ENCODE measurements at regions not wholly inside any gene's neighbourhood (a gene's known extent, or its start where the extent isn't known, plus 50 kb on each side); places are given as distances from the start of the nearest gene placed in this dataset.

GRCh38 chr14:58780605-58781004 lies 142.8 kb downstream of the DACT1 start:
- in situ Hi-C loops (cut with MboI; ENCODE audit: low sequenced_read_pairs): no loop called here

- in situ Hi-C loops (cut with MboI; ENCODE audit: low sequenced_read_pairs): no loop called here
Measured at GRCh38 chr14:58782011-58782410, 144.2 kb downstream of the DACT1 start.

- in situ Hi-C loops (cut with MboI; ENCODE audit: low sequenced_read_pairs): no loop called here
Measured at GRCh38 chr14:58783792-58784511, 146.2 kb downstream of the DACT1 start.

- in situ Hi-C loops (cut with MboI; ENCODE audit: low sequenced_read_pairs): no loop called here
Measured at GRCh38 chr14:58784931-58785330, 147.2 kb downstream of the DACT1 start.

DNA sequence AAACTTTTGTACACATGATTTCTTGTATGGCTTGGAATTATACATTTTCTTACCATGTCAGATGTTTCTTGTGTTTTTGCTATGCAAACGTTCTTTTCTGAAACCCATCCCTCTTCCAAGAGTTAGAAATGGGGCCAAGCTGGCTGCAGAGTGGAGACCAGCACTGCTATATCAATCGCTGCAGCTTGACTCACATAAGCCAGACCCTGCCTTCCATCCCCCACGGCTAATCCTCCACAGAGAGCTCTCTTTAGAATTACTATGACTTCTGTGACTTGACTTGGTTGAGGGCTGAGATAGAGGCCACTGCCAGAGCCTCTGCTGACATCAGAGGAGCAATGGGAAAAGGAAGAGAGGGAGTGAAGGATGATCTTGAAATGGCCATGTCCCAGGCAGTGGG lies 147.9 kb downstream of the DACT1 start:
- in situ Hi-C loops (cut with MboI; ENCODE audit: low sequenced_read_pairs): no loop called here

- in situ Hi-C loops (cut with MboI; ENCODE audit: low sequenced_read_pairs): no loop called here
Measured at GRCh38 chr14:58787592-58787991, 149.8 kb downstream of the DACT1 start.

- in situ Hi-C loops (cut with MboI; ENCODE audit: low sequenced_read_pairs): no loop called here
Measured at GRCh38 chr14:58788655-58789503, 151.1 kb downstream of the DACT1 start.

DNA sequence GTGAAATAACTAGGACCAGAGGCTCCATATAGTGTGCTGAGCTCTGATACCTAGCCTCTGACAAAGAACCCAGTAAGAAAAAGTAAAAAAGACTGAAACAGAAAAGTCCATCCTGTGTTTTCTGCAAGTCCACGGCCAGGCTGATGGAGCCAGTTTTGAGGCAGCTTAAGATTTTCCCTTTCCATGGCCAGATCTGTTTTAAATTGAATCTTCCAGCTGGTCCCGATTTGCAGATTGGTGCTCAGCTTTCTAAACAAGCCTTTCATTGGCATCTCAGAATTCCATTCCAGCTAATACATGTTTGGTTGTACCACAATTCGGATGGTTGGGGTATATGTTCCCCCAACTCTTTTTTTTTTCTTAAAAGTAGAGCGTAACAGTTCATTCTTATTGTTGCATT lies 152.0 kb downstream of the DACT1 start:
- in situ Hi-C loops (cut with MboI; ENCODE audit: low sequenced_read_pairs): no loop called here

- in situ Hi-C loops (cut with MboI; ENCODE audit: low sequenced_read_pairs): no loop called here
Measured at GRCh38 chr14:58792416-58792815, 154.7 kb downstream of the DACT1 start.

GRCh38 chr14:58793131-58793740 lies 155.5 kb downstream of the DACT1 start:
- in situ Hi-C loops (cut with MboI; ENCODE audit: low sequenced_read_pairs): no loop called here

- in situ Hi-C loops (cut with MboI; ENCODE audit: low sequenced_read_pairs): no loop called here
Measured at GRCh38 chr14:58794993-58795762, 157.4 kb downstream of the DACT1 start.

DNA sequence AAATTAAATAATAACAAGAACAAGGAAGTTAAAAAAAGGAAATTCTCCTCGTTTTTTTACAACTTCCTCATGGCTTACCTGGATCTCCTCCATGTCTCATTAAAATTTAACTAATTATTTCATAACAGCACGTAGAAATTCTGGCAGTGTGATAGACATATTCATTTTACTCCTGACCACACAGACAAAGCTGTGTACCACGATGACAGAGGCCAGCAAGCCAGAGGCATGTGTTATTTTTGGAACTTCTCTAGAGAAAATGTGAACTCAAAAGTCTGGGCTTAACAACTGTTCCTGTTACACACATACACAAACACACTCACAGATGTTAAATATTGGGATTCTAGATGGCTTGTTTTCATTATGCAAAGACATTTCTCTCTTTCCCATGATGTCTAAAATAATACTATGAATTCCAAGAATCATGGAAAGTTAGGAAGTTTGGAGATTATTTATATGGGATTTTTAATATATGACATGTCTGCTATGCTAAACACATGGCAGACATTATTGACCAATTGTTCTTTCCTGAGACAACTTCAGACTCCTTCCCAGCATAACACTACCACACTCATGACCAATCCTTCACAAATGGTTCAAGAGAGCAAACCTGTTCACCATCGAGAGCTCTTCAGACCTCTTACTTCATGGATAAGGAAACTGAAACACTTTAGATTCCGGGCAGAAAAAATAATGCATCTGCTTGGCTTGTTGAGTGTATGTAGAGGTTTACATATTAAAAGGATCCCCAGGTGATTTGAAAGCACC lies 158.7 kb downstream of the DACT1 start:
- in situ Hi-C loops (cut with MboI; ENCODE audit: low sequenced_read_pairs): no loop called here

DNA sequence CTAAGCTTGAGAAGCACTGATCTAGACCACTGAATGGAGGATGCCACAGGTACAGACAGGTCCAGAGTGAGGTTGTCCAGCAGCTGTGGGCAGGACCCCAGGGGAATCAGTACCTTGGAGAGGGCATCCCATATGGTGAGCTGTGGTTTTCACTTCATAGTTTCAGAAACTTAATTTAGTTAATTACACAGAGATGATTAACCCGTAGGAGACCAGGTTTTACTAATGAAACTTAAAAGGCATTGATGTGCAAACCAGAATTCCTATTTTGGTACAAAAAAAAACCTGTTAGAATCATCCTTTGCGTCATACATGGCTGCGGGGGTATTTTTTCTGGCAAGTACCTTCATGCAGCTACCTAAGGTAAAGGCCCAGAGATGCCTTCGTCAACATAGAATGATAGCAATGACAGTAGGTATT lies 159.3 kb downstream of the DACT1 start:
- in situ Hi-C loops (cut with MboI; ENCODE audit: low sequenced_read_pairs): no loop called here

DNA sequence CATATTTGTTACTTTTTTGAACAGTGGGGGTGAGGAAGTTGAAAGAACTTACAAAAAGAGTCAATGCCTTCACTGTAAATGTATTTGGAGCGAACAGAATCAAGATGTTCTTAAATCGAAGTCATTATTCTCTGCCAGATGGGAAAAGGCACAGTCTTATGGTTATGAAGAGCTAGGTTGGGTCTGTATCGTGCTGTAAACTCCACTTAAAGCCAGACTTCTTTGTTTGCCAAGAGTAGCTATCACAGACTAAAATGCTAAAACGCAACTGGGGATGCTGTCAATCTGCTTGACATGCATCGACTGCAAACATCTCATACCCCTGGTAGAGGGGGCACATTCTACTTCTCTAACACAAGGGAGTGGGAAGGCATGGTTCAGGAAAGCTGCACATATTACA lies 160.4 kb downstream of the DACT1 start:
- in situ Hi-C loops (cut with MboI; ENCODE audit: low sequenced_read_pairs): no loop called here

- in situ Hi-C loops (cut with MboI; ENCODE audit: low sequenced_read_pairs): no loop called here
Measured at GRCh38 chr14:58801086-58801485, 163.3 kb downstream of the DACT1 start.

DNA sequence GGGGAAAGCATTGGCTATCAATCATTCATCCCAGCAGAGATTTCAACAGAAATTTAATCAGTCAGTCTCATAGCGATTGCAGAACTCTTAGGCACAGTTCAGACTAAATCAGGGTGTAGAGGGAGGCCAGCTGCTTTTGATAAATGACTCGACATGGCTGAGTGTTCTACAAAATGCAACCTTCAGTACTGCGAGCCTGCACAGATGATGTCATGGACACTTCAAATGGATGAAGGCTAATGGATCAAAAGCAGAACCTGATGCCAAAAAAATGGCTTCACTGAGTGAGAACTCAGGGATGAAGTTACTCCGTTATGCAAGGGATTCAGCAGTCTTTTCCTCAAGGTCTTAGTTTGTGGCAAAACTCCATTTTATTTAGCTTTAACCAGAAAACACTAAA lies 167.3 kb downstream of the DACT1 start:
- in situ Hi-C loops (cut with MboI; ENCODE audit: low sequenced_read_pairs): no loop called here

GRCh38 chr14:58805605-58806409 lies 168.0 kb downstream of the DACT1 start:
- in situ Hi-C loops (cut with MboI; ENCODE audit: low sequenced_read_pairs): no loop called here

- in situ Hi-C loops (cut with MboI; ENCODE audit: low sequenced_read_pairs): no loop called here
Measured at GRCh38 chr14:58807191-58807590, 169.4 kb downstream of the DACT1 start.

GRCh38 chr14:58808828-58809227 lies 171.1 kb downstream of the DACT1 start:
- in situ Hi-C loops (cut with MboI; ENCODE audit: low sequenced_read_pairs): no loop called here

- in situ Hi-C loops (cut with MboI; ENCODE audit: low sequenced_read_pairs): no loop called here
Measured at GRCh38 chr14:58809520-58809919, 171.8 kb downstream of the DACT1 start.
